HEK293T (cell line): ENCODE measurements at regions not wholly inside any gene's neighbourhood (a gene's known extent, or its start where the extent isn't known, plus 50 kb on each side); places are given as distances from the start of the nearest gene placed in this dataset.

Source experiments
- CTCF ChIA-PET: fragments of 350-600 bp; formaldehyde crosslinking; extraction: SDS; loops from one replicate; lab custom pipeline; 2021; ENCODE audit warnings: antibody characterized with exemption, inconsistent platforms; lab: Yijun Ruan, JAX
- POLR2A ChIA-PET: fragments of 350-600 bp; formaldehyde crosslinking; extraction: SDS; loops from one replicate; lab custom pipeline; 2020; ENCODE audit warnings: antibody characterized with exemption, inconsistent platforms; lab: Yijun Ruan, JAX
- DNase-seq: peaks from one replicate; pipeline ENCODE4 v3.0.0; 2012; ENCODE audit warnings: mixed read lengths; ENCODE audit errors: extremely low spot score
- ARNT ChIP-seq: fragments of 450-650 bp; IDR thresholded peaks from 2 replicates; pipeline ENCODE4 v1.6.1; 2017; ENCODE audit warnings: mild to moderate bottlenecking
- BHLHE40 ChIP-seq: fragments of 450-650 bp; IDR thresholded peaks from 2 replicates; pipeline ENCODE4 v1.6.1; 2016; ENCODE audit warnings: mild to moderate bottlenecking, moderate library complexity, borderline replicate concordance
- CTBP1 ChIP-seq: fragments of 450-650 bp; IDR thresholded peaks from 2 replicates; pipeline ENCODE4 v1.6.1; 2016; ENCODE audit warnings: borderline replicate concordance
- ELF4 ChIP-seq: fragments of 450-650 bp; IDR thresholded peaks from 2 replicates; pipeline ENCODE4 v1.6.1; 2017; ENCODE audit warnings: antibody characterized with exemption
- FOXA1 ChIP-seq: fragments of 450-650 bp; IDR thresholded peaks from 2 replicates; pipeline ENCODE4 v1.6.1; 2016; ENCODE audit warnings: mild to moderate bottlenecking
- FOXK2 ChIP-seq: fragments of 450-650 bp; IDR thresholded peaks from 2 replicates; pipeline ENCODE4 v1.6.1; 2016; ENCODE audit warnings: mild to moderate bottlenecking
- FOXM1 ChIP-seq: fragments of 450-650 bp; IDR thresholded peaks from 2 replicates; pipeline ENCODE4 v1.6.1; 2017; ENCODE audit warnings: mild to moderate bottlenecking, borderline replicate concordance
- HDGF ChIP-seq: fragments of 450-650 bp; IDR thresholded peaks from 2 replicates; pipeline ENCODE4 v1.6.1; 2017; ENCODE audit warnings: antibody characterized with exemption, borderline replicate concordance
- L3MBTL2 ChIP-seq: fragments of 450-650 bp; conservative IDR thresholded peaks from 2 replicates; pipeline ENCODE4 v1.6.1; 2016; ENCODE audit warnings: mild to moderate bottlenecking
- LEF1 ChIP-seq: fragments of 450-650 bp; IDR thresholded peaks from 2 replicates; pipeline ENCODE4 v1.6.1; 2017; ENCODE audit warnings: mild to moderate bottlenecking, borderline replicate concordance
- NFRKB ChIP-seq: fragments of 450-650 bp; IDR thresholded peaks from 2 replicates; pipeline ENCODE4 v1.6.1; 2016; ENCODE audit warnings: mild to moderate bottlenecking, moderate library complexity
- SP1 ChIP-seq: fragments of 450-650 bp; IDR thresholded peaks from 2 replicates; pipeline ENCODE4 v1.6.1; 2017
- SUZ12 ChIP-seq: fragments of 450-650 bp; IDR thresholded peaks from 2 replicates; pipeline ENCODE4 v1.6.1; 2016; ENCODE audit warnings: mild to moderate bottlenecking
- TARDBP ChIP-seq: fragments of 450-650 bp; IDR thresholded peaks from 2 replicates; pipeline ENCODE4 v1.6.1; 2016
- ZNF384 ChIP-seq: fragments of 450-650 bp; IDR thresholded peaks from 2 replicates; pipeline ENCODE4 v1.6.1; 2016
- TF ChIP-seq, protein P1 (sequence below): fragments of 450-650 bp; IDR thresholded peaks from 2 replicates; pipeline ENCODE4 v1.6.1; 2016

DNA sequence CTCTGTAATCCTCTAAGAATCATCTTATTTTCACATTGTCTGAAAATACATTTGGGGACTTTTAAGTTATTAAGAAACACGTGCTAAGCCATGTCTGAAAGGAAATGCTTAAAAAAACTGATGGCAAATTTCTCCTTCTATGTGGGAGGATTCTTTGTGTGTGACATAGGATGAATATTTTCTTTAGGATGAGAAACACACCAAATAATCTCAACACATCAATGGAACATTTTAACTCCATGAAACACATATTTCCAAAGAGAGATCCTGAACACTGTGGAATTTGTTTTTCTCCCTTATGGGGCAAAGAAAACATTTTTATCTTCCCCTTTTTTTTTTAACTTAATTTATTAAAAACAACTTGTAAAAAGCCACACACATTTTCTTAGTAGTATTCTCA lies 153.8 kb upstream of the ANKRD50 start:
- no peak for DNase-seq
- TF ChIP-seq FOXK2 (no peak), TARDBP (no peak)
- ChIA-PET CTCF (no interaction called here), POLR2A (no interaction called here)

DNA sequence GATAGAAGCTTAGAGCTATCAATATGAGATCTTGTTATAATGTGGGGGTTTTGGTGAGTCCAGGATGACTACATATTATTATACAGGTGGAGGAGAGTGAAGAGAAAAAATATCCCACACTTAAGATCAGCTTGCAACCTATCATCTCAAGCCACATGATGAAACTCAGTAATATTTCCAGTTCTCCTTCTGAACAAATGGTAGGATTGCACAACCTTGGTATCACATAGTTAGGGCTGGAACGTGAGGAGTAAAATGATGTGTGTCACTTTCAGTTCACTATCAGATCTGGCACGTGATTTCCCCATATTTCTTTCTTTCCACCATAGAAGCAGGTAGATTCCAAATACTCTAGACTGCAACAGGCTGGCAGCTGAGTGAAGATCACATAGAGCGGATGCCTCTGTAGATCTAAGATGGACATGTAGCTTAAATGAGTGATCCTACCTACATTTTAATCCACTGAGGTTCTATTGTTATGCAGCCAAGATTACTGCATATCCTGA lies 150.6 kb upstream of the ANKRD50 start:
- ChIA-PET CTCF (no interaction called here), POLR2A (interaction anchor here (0.5 kb wide), 1 partner anchor 76 kb away, joined by 3 read pairs; no protein-coding TSS in a partner anchor)
- TF ChIP-seq ARNT, result no peak
- TF ChIP-seq ZNF384, result no peak
- TF ChIP-seq, protein P1, sequence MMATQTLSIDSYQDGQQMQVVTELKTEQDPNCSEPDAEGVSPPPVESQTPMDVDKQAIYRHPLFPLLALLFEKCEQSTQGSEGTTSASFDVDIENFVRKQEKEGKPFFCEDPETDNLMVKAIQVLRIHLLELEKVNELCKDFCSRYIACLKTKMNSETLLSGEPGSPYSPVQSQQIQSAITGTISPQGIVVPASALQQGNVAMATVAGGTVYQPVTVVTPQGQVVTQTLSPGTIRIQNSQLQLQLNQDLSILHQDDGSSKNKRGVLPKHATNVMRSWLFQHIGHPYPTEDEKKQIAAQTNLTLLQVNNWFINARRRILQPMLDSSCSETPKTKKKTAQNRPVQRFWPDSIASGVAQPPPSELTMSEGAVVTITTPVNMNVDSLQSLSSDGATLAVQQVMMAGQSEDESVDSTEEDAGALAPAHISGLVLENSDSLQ, result no peak
- no peak for TF ChIP-seq BHLHE40
- no peak for TF ChIP-seq FOXK2
- no peak for TF ChIP-seq NFRKB
- TF ChIP-seq SP1, result no peak
- TF ChIP-seq L3MBTL2, result no peak
- no peak for TF ChIP-seq LEF1
- TF ChIP-seq ELF4, result no peak
- TF ChIP-seq FOXA1, result no peak
- no peak for TF ChIP-seq SUZ12
- no peak for TF ChIP-seq TARDBP
- no peak for TF ChIP-seq FOXM1
- TF ChIP-seq CTBP1, result no peak
- TF ChIP-seq HDGF, result no peak
- DNase-seq, result no peak

- CTCF ChIA-PET, result no interaction called here
- DNase-seq, result no peak
- POLR2A ChIA-PET, result no interaction called here
- TF ChIP-seq L3MBTL2, result no peak
- no peak for TF ChIP-seq ELF4
- TF ChIP-seq CTBP1, result no peak
- TF ChIP-seq SUZ12, result no peak
- TF ChIP-seq BHLHE40, result no peak
- TF ChIP-seq FOXK2, result no peak
- no peak for TF ChIP-seq ARNT
- TF ChIP-seq ZNF384, result no peak
- TF ChIP-seq TARDBP, result no peak
- TF ChIP-seq NFRKB, result no peak
- no peak for TF ChIP-seq FOXA1
- TF ChIP-seq FOXM1, result no peak
- TF ChIP-seq HDGF, result no peak
- TF ChIP-seq, protein P1, result no peak
- TF ChIP-seq SP1, result no peak
- TF ChIP-seq LEF1, result no peak
Measured at GRCh38 chr4:124862261-124862660, 149.7 kb upstream of the ANKRD50 start.

DNA sequence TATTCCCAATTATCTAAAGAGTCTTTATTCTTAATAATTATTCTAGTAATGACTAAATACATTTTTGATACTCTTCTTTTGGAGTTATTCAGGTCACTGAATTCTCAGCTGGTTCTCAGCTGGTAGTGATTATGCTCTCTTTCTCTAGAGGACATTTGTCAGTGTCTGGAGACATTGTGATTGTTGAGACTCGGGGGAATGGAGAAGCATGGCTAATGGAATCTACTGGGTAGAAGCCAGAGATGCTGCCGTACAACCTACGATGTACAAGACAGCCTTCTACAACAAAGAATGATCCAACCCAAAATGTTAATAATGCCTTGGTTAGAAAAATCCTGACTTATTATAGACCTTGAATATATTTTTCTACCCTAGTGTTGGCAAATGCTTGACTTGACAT lies 149.2 kb upstream of the ANKRD50 start:
- no peak for TF ChIP-seq BHLHE40
- no peak for TF ChIP-seq FOXM1
- no peak for TF ChIP-seq FOXK2
- no peak for TF ChIP-seq SUZ12
- no peak for TF ChIP-seq FOXA1
- no peak for TF ChIP-seq SP1
- TF ChIP-seq TARDBP, result no peak
- no peak for TF ChIP-seq CTBP1
- TF ChIP-seq ARNT, result no peak
- TF ChIP-seq L3MBTL2, result no peak
- TF ChIP-seq HDGF, result no peak
- no peak for TF ChIP-seq ELF4
- TF ChIP-seq NFRKB, result no peak
- POLR2A ChIA-PET, result no interaction called here
- no peak for DNase-seq
- CTCF ChIA-PET, result no interaction called here

DNA sequence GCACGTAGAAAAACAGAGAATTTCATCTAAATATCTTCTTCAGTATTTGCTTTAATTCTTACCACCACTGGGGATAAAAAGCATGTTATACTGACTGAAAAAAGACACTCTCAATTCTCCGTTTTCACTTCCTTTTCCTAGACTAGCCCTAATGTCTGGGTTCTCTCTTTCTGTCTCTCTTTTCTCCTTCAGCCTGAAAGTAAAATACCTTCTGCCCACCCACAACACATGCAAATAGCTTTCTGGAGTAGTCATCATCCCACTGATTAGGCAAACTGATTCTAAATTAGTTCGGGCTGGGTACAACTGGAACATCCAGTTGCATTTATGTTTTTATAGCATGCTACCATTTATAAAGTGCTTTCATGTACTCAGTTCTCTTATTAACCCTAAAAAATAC lies 142.4 kb upstream of the ANKRD50 start:
- ChIA-PET CTCF (no interaction called here), POLR2A (no interaction called here)
- DNase-seq, result no peak
- TF ChIP-seq L3MBTL2, result no peak

GRCh38 chr4:124851741-124852140 lies 139.2 kb upstream of the ANKRD50 start:
- CTCF ChIA-PET, result no interaction called here
- POLR2A ChIA-PET, result no interaction called here
- TF ChIP-seq SP1 (no peak), FOXM1 (no peak), SUZ12 (no peak), FOXA1 (no peak), HDGF (no peak), TARDBP (no peak), ZNF384 (no peak), ELF4 (no peak), CTBP1 (no peak), BHLHE40 (no peak), NFRKB (no peak), LEF1 (no peak), ARNT (no peak), FOXK2 (no peak), L3MBTL2 (no peak)
- TF ChIP-seq, protein P1, result no peak
- no peak for DNase-seq
